Panc1 (cell line): ENCODE measurements at regions not wholly inside any gene's neighbourhood (a gene's known extent, or its start where the extent isn't known, plus 50 kb on each side); places are given as distances from the start of the nearest gene placed in this dataset.

ENCODE experiments used
- SIN3A ChIP-seq: IDR thresholded peaks from 2 replicates; pipeline ENCODE4 v1.6.1; 2012; ENCODE audit warnings: low read depth, mild to moderate bottlenecking, low read length, moderate library complexity, borderline replicate concordance; ENCODE audit not compliant: insufficient read depth
- TF ChIP-seq, protein P1 (sequence below): fragments of 450-650 bp; IDR thresholded peaks from 2 replicates; pipeline ENCODE4 v1.5.1; 2017; ENCODE audit warnings: mild to moderate bottlenecking

DNA sequence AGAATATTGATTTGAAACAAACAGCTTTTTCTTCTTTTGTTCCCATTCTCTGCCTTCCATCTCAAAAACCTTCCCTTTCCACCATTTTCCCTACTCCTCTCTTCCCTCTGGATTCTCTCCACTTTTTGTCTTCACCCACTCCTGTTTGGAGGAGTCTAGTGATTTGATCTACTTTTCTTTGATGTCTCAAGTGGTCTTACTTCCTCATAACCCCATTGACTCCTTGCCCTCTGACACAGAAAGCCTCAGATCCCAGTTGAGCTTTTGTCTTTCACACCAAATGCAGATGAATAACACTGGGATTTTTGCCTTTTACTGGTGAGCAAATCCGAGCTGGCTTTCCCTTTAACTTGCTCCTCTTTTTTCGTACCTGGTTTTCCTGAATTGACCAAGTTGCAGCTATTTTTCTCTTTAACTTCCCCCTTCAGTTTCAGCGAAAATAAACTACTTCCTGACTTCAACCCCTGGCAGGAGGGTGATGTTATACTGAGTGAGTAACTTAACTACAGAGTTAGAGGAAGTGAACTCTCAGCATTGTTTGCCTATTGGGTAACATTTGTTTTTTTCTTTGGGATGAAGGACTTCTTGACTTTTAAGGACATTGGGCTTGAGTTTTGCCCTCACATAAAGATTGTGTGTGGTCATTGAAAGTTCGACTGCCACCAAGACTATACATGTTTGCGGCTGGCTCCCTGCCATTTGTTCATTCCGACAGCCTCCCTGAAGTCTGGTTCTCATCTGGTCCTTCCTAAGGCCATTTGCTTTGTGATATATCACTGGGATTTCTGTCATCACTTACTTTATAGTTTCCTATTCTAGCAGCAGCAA, 392.8 kb upstream of the NR3C2 start:
- TF ChIP-seq, protein P1, sequence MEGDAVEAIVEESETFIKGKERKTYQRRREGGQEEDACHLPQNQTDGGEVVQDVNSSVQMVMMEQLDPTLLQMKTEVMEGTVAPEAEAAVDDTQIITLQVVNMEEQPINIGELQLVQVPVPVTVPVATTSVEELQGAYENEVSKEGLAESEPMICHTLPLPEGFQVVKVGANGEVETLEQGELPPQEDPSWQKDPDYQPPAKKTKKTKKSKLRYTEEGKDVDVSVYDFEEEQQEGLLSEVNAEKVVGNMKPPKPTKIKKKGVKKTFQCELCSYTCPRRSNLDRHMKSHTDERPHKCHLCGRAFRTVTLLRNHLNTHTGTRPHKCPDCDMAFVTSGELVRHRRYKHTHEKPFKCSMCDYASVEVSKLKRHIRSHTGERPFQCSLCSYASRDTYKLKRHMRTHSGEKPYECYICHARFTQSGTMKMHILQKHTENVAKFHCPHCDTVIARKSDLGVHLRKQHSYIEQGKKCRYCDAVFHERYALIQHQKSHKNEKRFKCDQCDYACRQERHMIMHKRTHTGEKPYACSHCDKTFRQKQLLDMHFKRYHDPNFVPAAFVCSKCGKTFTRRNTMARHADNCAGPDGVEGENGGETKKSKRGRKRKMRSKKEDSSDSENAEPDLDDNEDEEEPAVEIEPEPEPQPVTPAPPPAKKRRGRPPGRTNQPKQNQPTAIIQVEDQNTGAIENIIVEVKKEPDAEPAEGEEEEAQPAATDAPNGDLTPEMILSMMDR: no peak
- TF ChIP-seq SIN3A: no peak
